K562 (cell line): ENCODE measurements at regions not wholly inside any gene's neighbourhood (a gene's known extent, or its start where the extent isn't known, plus 50 kb on each side); places are given as distances from the start of the nearest gene placed in this dataset.

Source experiments
- ATAC-seq: fragments of 200-7000 bp; cut with Tn5 transposase; 3 replicates; pipeline ENCODE4 v1.9.1; 2020; ENCODE audit warnings: moderate library complexity
- BruUV-seq: library from RNA; stranded (reverse); fragments of 400-500 nt; replicated peaks from 2 replicates; lab custom pipeline; 2021; lab: Mats Ljungman, UMichigan
- CTCF ChIA-PET: fragments of 300-600 bp; formaldehyde crosslinking; extraction: SDS; loops from one replicate; lab custom pipeline; 2021; ENCODE audit warnings: low intra/inter-chr PET ratio; lab: Yijun Ruan, JAX
- POLR2A ChIA-PET: fragments of 300-600, 350-650 bp; sonication (Branson Sonifier 250); formaldehyde crosslinking; extraction: SDS; loops from one replicate; lab custom pipeline; 2021; ENCODE audit warnings: antibody characterized with exemption, inconsistent platforms; lab: Yijun Ruan, JAX
- DNase-seq, 4 experiments: peaks; one replicate each; pipeline versions ENCODE4 v3.0.0 to v3.0.0-alpha.2; 2011 to 2018; ENCODE audit warnings: low spot score in 3 of 4, mixed read lengths in 3 of 4; ENCODE audit errors: extremely low read depth in 1 of 4
- FAIRE-seq: peaks from 2 replicates; lab custom pipeline; 2011; peaks lifted over from hg19 to GRCh38; lab: Jason Lieb, UNC
- H2AFZ ChIP-seq: 2 replicates; pipeline ENCODE4 v1.6.0; 2011; ENCODE audit warnings: low read depth, low read length, control low read depth, inconsistent platforms
- H3K27ac ChIP-seq: fragments of 200-600 bp; 3 replicates; pipeline ENCODE4 v1.8.0; 2011; ENCODE audit warnings: low read depth, mild to moderate bottlenecking, control low read depth, inconsistent platforms, low read length, moderate library complexity, mixed read lengths; ENCODE audit errors: extremely low read depth
- H3K27me3 ChIP-seq, 2 experiments: fragments of 300-600 bp in 1 of 2; 2 replicates in 1 of 2; 3 replicates in 1 of 2; pipeline versions ENCODE4 v1.6.0 to v1.8.0; 2011; ENCODE audit warnings: inconsistent platforms in 2 of 2, low read length in 2 of 2, mild to moderate bottlenecking in 1 of 2, mixed read lengths in 1 of 2, moderate library complexity in 1 of 2; ENCODE audit not compliant: control insufficient read depth in 2 of 2, insufficient read depth in 2 of 2
- H3K36me3 ChIP-seq: fragments of 300-600 bp; 3 replicates; pipeline ENCODE4 v1.8.0; 2011; ENCODE audit warnings: mild to moderate bottlenecking, low read length, inconsistent platforms; ENCODE audit not compliant: control insufficient read depth, insufficient read depth
- H3K4me1 ChIP-seq, 2 experiments: fragments of 200-600 bp in 1 of 2; replicated peaks in 1 of 2; 2 replicates in 1 of 2; 3 replicates in 1 of 2; pipeline versions ENCODE4 v1.5.1 to v1.8.0; 2011; ENCODE audit warnings: inconsistent platforms in 2 of 2, low read length in 2 of 2, mild to moderate bottlenecking in 1 of 2, mixed read lengths in 1 of 2, moderate library complexity in 1 of 2; ENCODE audit not compliant: control insufficient read depth in 2 of 2, insufficient read depth in 2 of 2
- H3K4me2 ChIP-seq: 2 replicates; pipeline ENCODE4 v1.6.1; 2011; ENCODE audit warnings: low read length, control low read depth, inconsistent platforms, mixed read lengths; ENCODE audit not compliant: insufficient read depth
- H3K4me3 ChIP-seq: fragments of 200-600 bp; sonication (generic), shearing (Covaris generic); 2 replicates; pipeline ENCODE4 v1.5.1; 2016; ENCODE audit warnings: control low read depth, inconsistent platforms
- H3K79me2 ChIP-seq: fragments of 200-600 bp; 3 replicates; pipeline ENCODE4 v1.8.0; 2011; ENCODE audit warnings: low read length, inconsistent platforms; ENCODE audit not compliant: control insufficient read depth, insufficient read depth
- H3K9ac ChIP-seq, 2 experiments: 2 replicates each; pipeline versions ENCODE4 v1.6.0 to v1.6.1; 2011; ENCODE audit warnings: low read depth in 2 of 2, low read length in 2 of 2, control low read depth in 1 of 2, inconsistent platforms in 1 of 2, mild to moderate bottlenecking in 1 of 2, mixed read lengths in 1 of 2; ENCODE audit not compliant: insufficient read depth in 1 of 2
- H3K9me1 ChIP-seq: one replicate; pipeline ENCODE4 v1.6.0; 2011; ENCODE audit warnings: inconsistent platforms, mild to moderate bottlenecking, low read length, moderate library complexity; ENCODE audit not compliant: control insufficient read depth, insufficient read depth
- H3K9me3 ChIP-seq: replicated peaks from 2 replicates; pipeline ENCODE4 v1.5.1; 2011; ENCODE audit warnings: low read depth, low read length, inconsistent platforms; ENCODE audit not compliant: control insufficient read depth, insufficient read depth
- H4K20me1 ChIP-seq: replicated peaks from 2 replicates; pipeline ENCODE4 v1.6.1; 2011; ENCODE audit warnings: low read length, inconsistent platforms, mixed read lengths; ENCODE audit not compliant: control insufficient read depth, insufficient read depth
- BCL6 ChIP-seq: fragments of 250-450 bp; sonication (Bioruptor Pico); IDR thresholded peaks from 2 replicates; pipeline ENCODE4 v1.4.0; 2020
- FOXA1 ChIP-seq: fragments of 450-650 bp; IDR thresholded peaks from 2 replicates; pipeline ENCODE4 v1.6.1; 2016; ENCODE audit warnings: mild to moderate bottlenecking, borderline replicate concordance
- GTF3C2 ChIP-seq: IDR thresholded peaks from 3 replicates; pipeline ENCODE4 v1.6.1; 2011; ENCODE audit warnings: borderline replicate concordance, mild to moderate bottlenecking, moderate library complexity; ENCODE audit not compliant: insufficient read length; ENCODE audit errors: extremely low read depth
- NFIC ChIP-seq: fragments of 450-650 bp; IDR thresholded peaks from 2 replicates; pipeline ENCODE4 v1.6.1; 2017; ENCODE audit warnings: mild to moderate bottlenecking, inconsistent platforms
- ZFP1 ChIP-seq: fragments of 450-650 bp; formaldehyde crosslinking; IDR thresholded peaks from 2 replicates; pipeline ENCODE4 v1.4.0; 2020; ENCODE audit warnings: mild to moderate bottlenecking, mixed read lengths
- WGBS: fragments of 100-300 bp; shearing (Covaris generic); methylation state at CpG from one replicate; pipeline ENCODE4 v1.1.6; 2016; ENCODE audit warnings: low coverage, mixed read lengths; ENCODE audit not compliant: insufficient coverage; ENCODE audit errors: missing lambda C conversion rate; 5-methylcytosine and 5-hydroxymethylcytosine counted together
- in situ Hi-C: fragments of 300-500 bp; cut with MboI; formaldehyde crosslinking; loops from 4 replicates; pipeline ENCODE4 v1.15.0; 2018; ENCODE audit warnings: inconsistent platforms, mixed read lengths
- intact Hi-C: fragments of 100-400 bp; cut with micrococcal nuclease; formaldehyde crosslinking; loops from 2 replicates; pipeline ENCODE4 v1.14.2; 2022

- intact Hi-C loops = no loop called here
Observed at GRCh38 chr2:22880161-22880560, 504.8 kb upstream of the KLHL29 start.

More at GRCh38 chr2:22880161-22880560, 504.8 kb upstream of the KLHL29 start:
- H2AFZ ChIP-seq = no peak overlapping the region
- WGBS = 0% methylated on average over 5 of the region's 5 CpGs
- no peak overlapping the region for H3K9ac ChIP-seq
- no peaks in the 10 kb centered on the region for H3K27me3 ChIP-seq
- ATAC-seq (no peak), DNase-seq (no peak), FAIRE-seq (no peak)
- H3K79me2 ChIP-seq = no peaks in the 10 kb centered on the region
- no peak overlapping the region for H3K4me2 ChIP-seq
- no peaks in the 10 kb centered on the region for H4K20me1 ChIP-seq
- ChIA-PET CTCF (no interaction called here), POLR2A (no interaction called here)
- in situ Hi-C loops = no loop called here
- no peaks in the 10 kb centered on the region for H3K4me1 ChIP-seq
- H3K27ac ChIP-seq = no peak overlapping the region
- H3K9me1 ChIP-seq = no peaks in the 10 kb centered on the region
- no peak overlapping the region for H3K4me3 ChIP-seq
- no peaks in the 10 kb centered on the region for H3K36me3 ChIP-seq
- no peak for TF ChIP-seq FOXA1
- TF ChIP-seq BCL6 (CRISPR knock-in tag) = no peak
- no peak for TF ChIP-seq ZFP1 (CRISPR knock-in tag)
- TF ChIP-seq NFIC = no peak
- no peak for TF ChIP-seq GTF3C2
- BruUV-seq = no TSS peak
- no peaks in the 10 kb centered on the region for H3K9me3 ChIP-seq
